Body of pancreas (tissue), 4 donors: ENCODE measurements at regions not wholly inside any gene's neighbourhood (a gene's known extent, or its start where the extent isn't known, plus 50 kb on each side); places are given as distances from the start of the nearest gene placed in this dataset.
"Not testable (repeated sequence)": the region's sequence is repeated elsewhere in the genome, so short reads cannot be mapped to it uniquely, and the experiment has no call there.

Source experiments
- ATAC-seq: fragments of 150-250 bp; one replicate; pipeline ENCODE4 v1.9.1; 2016
- DNase-seq, 4 donors: peaks; one replicate each; pipeline ENCODE4 v3.0.0-alpha.2; 2019
- H3K27ac ChIP-seq, 4 donors: fragments of 200-600 bp; sonication (generic); 1 replicate in 3 of 4; 2 replicates in 1 of 4; pipeline versions ENCODE4 v1.5.1 to v1.6.1; 2016 to 2019; ENCODE audit warnings: mild to moderate bottlenecking in 1 of 4, mixed read lengths in 1 of 4, moderate library complexity in 1 of 4
- H3K27me3 ChIP-seq, 2 donors: fragments of 200-600 bp; sonication (generic); one replicate each; pipeline ENCODE4 v1.6.0; 2016; ENCODE audit warnings: mild to moderate bottlenecking in 1 of 2
- H3K36me3 ChIP-seq, 2 donors: fragments of 200-600 bp; sonication (generic); replicated peaks in 1 of 2; 2 replicates each; pipeline ENCODE4 v1.5.1; 2016; ENCODE audit warnings: low read depth in 2 of 2; ENCODE audit not compliant: insufficient read depth in 1 of 2
- H3K4me1 ChIP-seq: fragments of 200-600 bp; sonication (generic); one replicate; pipeline ENCODE4 v1.6.0; 2016
- H3K4me3 ChIP-seq, 2 donors: fragments of 200-600 bp; sonication (generic); 1 replicate in 1 of 2; 2 replicates in 1 of 2; pipeline ENCODE4 v1.5.1; 2016 to 2019
- H3K9me3 ChIP-seq, 3 donors: fragments of 200-600 bp; sonication (generic); 1 replicate in 2 of 3; 2 replicates in 1 of 3; pipeline ENCODE4 v1.5.1; 2016
- POLR2A ChIP-seq, 3 donors: fragments of 450-650 bp; IDR thresholded peaks; one replicate each; pipeline ENCODE4 v1.6.1; 2016; ENCODE audit warnings: antibody characterized with exemption in 3 of 3, mild to moderate bottlenecking in 2 of 3
- WGBS, 2 donors: methylation state at CpG; one replicate each; pipeline ENCODE4 v1.1.5; 2017; 5-methylcytosine and 5-hydroxymethylcytosine counted together
- intact Hi-C: fragments of 100-400 bp; cut with DNase I; formaldehyde crosslinking; loops from one replicate; pipeline ENCODE4 v1.15.1; 2023
- TF ChIP-seq, protein P1 (sequence below), 7 experiments: fragments of 450-650 bp in 4 of 7; fragments of 200-600 bp in 3 of 7; sonication (generic) in 3 of 7; IDR thresholded peaks; one replicate each; pipeline ENCODE4 v1.5.1; 2016 to 2019; ENCODE audit warnings: antibody characterized with exemption in 7 of 7

DNA sequence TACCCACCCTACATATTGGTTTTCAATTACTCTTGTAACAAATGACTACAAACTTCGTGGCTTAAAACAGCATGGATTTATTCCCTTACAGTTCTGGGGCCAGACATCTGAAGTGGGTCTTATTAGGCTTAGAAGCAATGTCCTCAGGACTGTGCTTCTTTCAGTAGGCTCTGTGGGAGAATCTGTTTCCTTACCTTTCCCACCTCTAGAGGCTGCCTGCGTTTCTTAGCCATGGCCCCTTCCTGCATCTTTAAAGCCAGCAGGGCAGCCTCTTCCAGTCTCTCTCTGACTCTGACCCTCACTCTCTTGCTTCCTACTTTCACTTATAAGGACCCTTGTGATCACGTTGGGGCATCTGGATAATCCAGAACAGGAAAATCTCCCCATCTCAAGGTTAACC lies 252.5 kb upstream of the PGRMC2 start:
- H3K27ac ChIP-seq, result no peak overlapping the region
- no peak for ATAC-seq
- H3K4me1 ChIP-seq, result no peaks in the 10 kb centered on the region
- no peak for DNase-seq
- intact Hi-C loops, result no loop called here
- WGBS, 2 donors, result 52 to 58% methylated on average over 3 of the region's 3 CpGs
- no peak overlapping the region for H3K4me3 ChIP-seq
- H3K27me3 ChIP-seq, result no peaks in the 10 kb centered on the region
- no peaks in the 10 kb centered on the region for H3K9me3 ChIP-seq
- no peaks in the 10 kb centered on the region for H3K36me3 ChIP-seq
- TF ChIP-seq, protein P1, sequence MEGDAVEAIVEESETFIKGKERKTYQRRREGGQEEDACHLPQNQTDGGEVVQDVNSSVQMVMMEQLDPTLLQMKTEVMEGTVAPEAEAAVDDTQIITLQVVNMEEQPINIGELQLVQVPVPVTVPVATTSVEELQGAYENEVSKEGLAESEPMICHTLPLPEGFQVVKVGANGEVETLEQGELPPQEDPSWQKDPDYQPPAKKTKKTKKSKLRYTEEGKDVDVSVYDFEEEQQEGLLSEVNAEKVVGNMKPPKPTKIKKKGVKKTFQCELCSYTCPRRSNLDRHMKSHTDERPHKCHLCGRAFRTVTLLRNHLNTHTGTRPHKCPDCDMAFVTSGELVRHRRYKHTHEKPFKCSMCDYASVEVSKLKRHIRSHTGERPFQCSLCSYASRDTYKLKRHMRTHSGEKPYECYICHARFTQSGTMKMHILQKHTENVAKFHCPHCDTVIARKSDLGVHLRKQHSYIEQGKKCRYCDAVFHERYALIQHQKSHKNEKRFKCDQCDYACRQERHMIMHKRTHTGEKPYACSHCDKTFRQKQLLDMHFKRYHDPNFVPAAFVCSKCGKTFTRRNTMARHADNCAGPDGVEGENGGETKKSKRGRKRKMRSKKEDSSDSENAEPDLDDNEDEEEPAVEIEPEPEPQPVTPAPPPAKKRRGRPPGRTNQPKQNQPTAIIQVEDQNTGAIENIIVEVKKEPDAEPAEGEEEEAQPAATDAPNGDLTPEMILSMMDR (IDR thresholded peaks at IDR 0.05), result no peak
- no peak for TF ChIP-seq POLR2A (IDR thresholded peaks at IDR 0.05)

- DNase-seq, result no peak
- Histone ChIP-seq H3K27me3 (no peaks in the 10 kb centered on the region), H3K9me3 (no peaks in the 10 kb centered on the region), H3K4me3 (no peak overlapping the region), H3K4me1 (no peaks in the 10 kb centered on the region), H3K36me3 (no peaks in the 10 kb centered on the region), H3K27ac (no peak overlapping the region)
- TF ChIP-seq, protein P1 (IDR thresholded peaks at IDR 0.05), result no peak
- TF ChIP-seq POLR2A (IDR thresholded peaks at IDR 0.05), result no peak
- WGBS, 2 donors, result 84 to 89% methylated on average over 6 to 13 of the region's 13 CpGs
- ATAC-seq, result no peak
- intact Hi-C loops, result no loop called here
Measured at GRCh38 chr4:128538111-128538882, 250.7 kb upstream of the PGRMC2 start.

GRCh38 chr4:128536746-128537145 lies 249.1 kb upstream of the PGRMC2 start:
- Histone ChIP-seq H3K27ac (no peak overlapping the region), H3K9me3 (no peaks in the 10 kb centered on the region), H3K36me3 (no peaks in the 10 kb centered on the region), H3K4me1 (no peaks in the 10 kb centered on the region), H3K27me3 (no peaks in the 10 kb centered on the region), H3K4me3 (no peak overlapping the region)
- no peak for ATAC-seq
- intact Hi-C loops, result no loop called here
- TF ChIP-seq, protein P1 (IDR thresholded peaks at IDR 0.05), result no peak
- TF ChIP-seq POLR2A (IDR thresholded peaks at IDR 0.05), result no peak
- DNase-seq, result no peak
- WGBS, 2 donors, result 83 to 92% methylated on average over 1 of the region's 1 CpG

DNA sequence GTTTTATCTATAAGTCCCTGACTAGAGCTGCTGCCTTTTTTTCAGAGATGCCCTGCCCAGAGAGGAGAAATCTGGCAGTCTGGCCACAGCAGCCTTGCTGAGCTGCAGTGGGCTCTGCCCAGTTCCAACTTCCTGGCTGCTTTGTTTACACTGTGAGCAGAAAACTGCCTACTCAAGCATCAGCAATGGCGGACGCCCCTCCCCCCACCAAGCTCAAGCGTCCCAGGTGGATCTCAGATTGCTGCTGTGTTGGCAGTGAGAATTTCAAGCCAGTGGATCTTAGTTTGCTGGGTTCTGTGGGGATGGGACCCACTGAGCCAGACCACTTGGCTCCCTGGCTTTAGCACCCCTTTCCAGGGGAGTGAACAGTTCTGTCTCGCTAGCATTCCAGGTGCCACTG lies 247.9 kb upstream of the PGRMC2 start:
- H3K4me1 ChIP-seq, H3K27ac ChIP-seq, H3K4me3 ChIP-seq, ATAC-seq, H3K36me3 ChIP-seq, H3K9me3 ChIP-seq, intact Hi-C loops, H3K27me3 ChIP-seq: not testable (repeated sequence)
- WGBS, 2 donors, result 64 to 67% methylated on average over 4 of the region's 4 CpGs
- DNase-seq, result peak in 2 of 4 donors; percentile 25 to 43

DNA sequence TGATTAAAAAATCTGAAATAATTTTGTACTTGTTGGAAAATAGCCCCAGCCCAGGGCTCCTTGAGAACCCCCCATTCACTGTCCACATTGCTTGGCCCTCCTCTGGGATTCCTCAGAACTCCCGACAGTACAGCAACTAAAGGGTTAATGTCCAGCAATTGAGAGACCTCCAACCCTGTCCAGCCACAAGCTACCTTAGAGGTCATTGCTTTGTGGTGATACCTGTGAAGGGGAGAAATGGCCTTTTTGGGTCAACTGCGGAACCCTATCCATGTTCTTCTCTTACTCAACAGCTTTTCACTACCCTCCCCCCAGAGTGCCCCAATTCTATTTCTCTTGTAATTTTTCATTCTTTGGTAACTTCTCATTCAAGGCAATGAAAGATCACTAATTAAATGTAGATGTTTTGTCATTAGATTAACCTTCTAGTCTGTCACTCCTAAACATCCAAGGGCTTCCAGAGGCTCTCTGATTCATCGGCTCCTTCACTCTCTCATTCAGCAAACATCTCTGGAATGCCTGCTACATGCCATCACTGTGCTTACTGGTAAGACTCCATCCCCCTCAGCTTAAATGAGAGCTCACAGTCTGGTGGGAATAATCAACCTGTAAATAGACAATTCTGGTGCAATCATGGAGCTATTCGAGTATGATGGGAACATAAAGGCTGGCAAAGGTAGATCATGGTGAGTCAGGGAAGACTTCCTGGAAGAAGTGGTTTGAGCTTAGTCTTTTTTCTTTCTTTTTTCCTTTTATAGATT lies 241.4 kb upstream of the PGRMC2 start:
- TF ChIP-seq, protein P1 (IDR thresholded peaks at IDR 0.05), result no peak
- no peak for TF ChIP-seq POLR2A (IDR thresholded peaks at IDR 0.05)
- peak in 2 of 4 donors; percentile 30 to 42 for DNase-seq
- intact Hi-C loops, result no loop called here
- Histone ChIP-seq H3K4me3 (no peak overlapping the region), H3K27me3 (no peaks in the 10 kb centered on the region), H3K36me3 (no peaks in the 10 kb centered on the region), H3K9me3 (no peaks in the 10 kb centered on the region), H3K4me1 (peaks cover 15% of the 10 kb centered on the region), H3K27ac (peak overlapping the region in 1 of 4 donors; percentile 30)
- 67 to 69% methylated on average over 4 of the region's 4 CpGs for WGBS, 2 donors
- peak; percentile 70 for ATAC-seq
